ENCODE measurements at regions not wholly inside any gene's neighbourhood (a gene's known extent, or its start where the extent isn't known, plus 50 kb on each side); places are given as distances from the start of the nearest gene placed in this dataset.
"Not testable (repeated sequence)": the region's sequence is repeated elsewhere in the genome, so short reads cannot be mapped to it uniquely, and the experiment has no call there.

GRCh38 chr2:111482987-111483679 lies 362.4 kb downstream of the BCL2L11 start:
- not testable (repeated sequence) for H3K9me3 ChIP-seq (ENCODE audit: control insufficient read depth in 2 of 2, insufficient read depth in 1 of 2, low read length in 1 of 2)

GRCh38 chr2:111484097-111484496 lies 363.4 kb downstream of the BCL2L11 start:
- not testable (repeated sequence) for H3K27me3 ChIP-seq (ENCODE audit: control insufficient read depth in 2 of 2, insufficient read depth in 1 of 2, low read length in 1 of 2); H3K4me3 ChIP-seq (ENCODE audit: low read length in 2 of 2); H3K9me3 ChIP-seq (ENCODE audit: control insufficient read depth in 2 of 2, insufficient read depth in 1 of 2, low read length in 1 of 2); DNase-seq (ENCODE audit: low read depth in 6 of 9, low spot score in 9 of 9); H3K36me3 ChIP-seq (ENCODE audit: control insufficient read depth in 2 of 2, insufficient read depth in 2 of 2, low read length in 1 of 2); H3K27ac ChIP-seq (ENCODE audit: low read depth in 1 of 2, low read length in 1 of 2)
- WGBS, result 79% methylated on average over 1 of the region's 3 CpGs
- H3K4me1 ChIP-seq (ENCODE audit: control insufficient read depth in 2 of 2, insufficient read depth in 2 of 2, low read length in 2 of 2), result peaks cover 2 to 28% of the 10 kb centered on the region in 2 donors

More at GRCh38 chr2:111482987-111483679, 362.4 kb downstream of the BCL2L11 start:
- H3K27me3 ChIP-seq (ENCODE audit: control insufficient read depth in 2 of 2, insufficient read depth in 1 of 2, low read length in 1 of 2); DNase-seq (ENCODE audit: low read depth in 6 of 9, low spot score in 9 of 9); H3K27ac ChIP-seq (ENCODE audit: low read depth in 1 of 2, low read length in 1 of 2); H3K36me3 ChIP-seq (ENCODE audit: control insufficient read depth in 2 of 2, insufficient read depth in 2 of 2, low read length in 1 of 2); H3K4me3 ChIP-seq (ENCODE audit: low read length in 2 of 2): not testable (repeated sequence)
- WGBS, result 89% methylated on average over 5 of the region's 8 CpGs
- H3K4me1 ChIP-seq (ENCODE audit: control insufficient read depth in 2 of 2, insufficient read depth in 2 of 2, low read length in 2 of 2), result peaks cover 2 to 31% of the 10 kb centered on the region in 2 donors

- not testable (repeated sequence) for H3K27ac ChIP-seq (ENCODE audit: low read depth in 1 of 2, low read length in 1 of 2); H3K4me3 ChIP-seq (ENCODE audit: low read length in 2 of 2); H3K9me3 ChIP-seq (ENCODE audit: control insufficient read depth in 2 of 2, insufficient read depth in 1 of 2, low read length in 1 of 2); H3K27me3 ChIP-seq (ENCODE audit: control insufficient read depth in 2 of 2, insufficient read depth in 1 of 2, low read length in 1 of 2); H3K36me3 ChIP-seq (ENCODE audit: control insufficient read depth in 2 of 2, insufficient read depth in 2 of 2, low read length in 1 of 2); DNase-seq (ENCODE audit: low read depth in 6 of 9, low spot score in 9 of 9)
- 89% methylated on average over 1 of the region's 1 CpG for WGBS
- H3K4me1 ChIP-seq (ENCODE audit: control insufficient read depth in 2 of 2, insufficient read depth in 2 of 2, low read length in 2 of 2), result peaks cover 2 to 15% of the 10 kb centered on the region in 2 donors
Observed at GRCh38 chr2:111485895-111486294, 365.2 kb downstream of the BCL2L11 start.

GRCh38 chr2:111488451-111488850 lies 367.7 kb downstream of the BCL2L11 start:
- H3K9me3 ChIP-seq (ENCODE audit: control insufficient read depth in 2 of 2, insufficient read depth in 1 of 2, low read length in 1 of 2); H3K4me1 ChIP-seq (ENCODE audit: control insufficient read depth in 2 of 2, insufficient read depth in 2 of 2, low read length in 2 of 2); DNase-seq (ENCODE audit: low read depth in 6 of 9, low spot score in 9 of 9); H3K4me3 ChIP-seq (ENCODE audit: low read length in 2 of 2); H3K27me3 ChIP-seq (ENCODE audit: control insufficient read depth in 2 of 2, insufficient read depth in 1 of 2, low read length in 1 of 2); H3K27ac ChIP-seq (ENCODE audit: low read depth in 1 of 2, low read length in 1 of 2); H3K36me3 ChIP-seq (ENCODE audit: control insufficient read depth in 2 of 2, insufficient read depth in 2 of 2, low read length in 1 of 2): not testable (repeated sequence)
- 99% methylated on average over 4 of the region's 4 CpGs for WGBS

GRCh38 chr2:111489460-111489859 lies 368.7 kb downstream of the BCL2L11 start:
- not testable (repeated sequence) for H3K4me1 ChIP-seq (ENCODE audit: control insufficient read depth in 2 of 2, insufficient read depth in 2 of 2, low read length in 2 of 2); H3K9me3 ChIP-seq (ENCODE audit: control insufficient read depth in 2 of 2, insufficient read depth in 1 of 2, low read length in 1 of 2); DNase-seq (ENCODE audit: low read depth in 6 of 9, low spot score in 9 of 9); H3K4me3 ChIP-seq (ENCODE audit: low read length in 2 of 2); H3K36me3 ChIP-seq (ENCODE audit: control insufficient read depth in 2 of 2, insufficient read depth in 2 of 2, low read length in 1 of 2); H3K27ac ChIP-seq (ENCODE audit: low read depth in 1 of 2, low read length in 1 of 2); H3K27me3 ChIP-seq (ENCODE audit: control insufficient read depth in 2 of 2, insufficient read depth in 1 of 2, low read length in 1 of 2)
- no CpG with 5 or more reads among the region's 1 CpG for WGBS

- H3K27ac ChIP-seq (ENCODE audit: low read depth in 1 of 2, low read length in 1 of 2), result not testable (repeated sequence)
- WGBS, result no CpG with 5 or more reads among the region's 3 CpGs
Observed at GRCh38 chr2:111491181-111491580, 370.5 kb downstream of the BCL2L11 start.

GRCh38 chr2:111491614-111492013 lies 370.9 kb downstream of the BCL2L11 start:
- WGBS, result 97% methylated on average over 3 of the region's 4 CpGs
- not testable (repeated sequence) for H3K36me3 ChIP-seq (ENCODE audit: control insufficient read depth in 2 of 2, insufficient read depth in 2 of 2, low read length in 1 of 2); H3K4me1 ChIP-seq (ENCODE audit: control insufficient read depth in 2 of 2, insufficient read depth in 2 of 2, low read length in 2 of 2); H3K4me3 ChIP-seq (ENCODE audit: low read length in 2 of 2); H3K27me3 ChIP-seq (ENCODE audit: control insufficient read depth in 2 of 2, insufficient read depth in 1 of 2, low read length in 1 of 2); H3K27ac ChIP-seq (ENCODE audit: low read depth in 1 of 2, low read length in 1 of 2); DNase-seq (ENCODE audit: low read depth in 6 of 9, low spot score in 9 of 9); H3K9me3 ChIP-seq (ENCODE audit: control insufficient read depth in 2 of 2, insufficient read depth in 1 of 2, low read length in 1 of 2)

More at GRCh38 chr2:111491181-111491580, 370.5 kb downstream of the BCL2L11 start:
- not testable (repeated sequence) for H3K4me1 ChIP-seq (ENCODE audit: control insufficient read depth in 2 of 2, insufficient read depth in 2 of 2, low read length in 2 of 2); H3K4me3 ChIP-seq (ENCODE audit: low read length in 2 of 2); DNase-seq (ENCODE audit: low read depth in 6 of 9, low spot score in 9 of 9); H3K9me3 ChIP-seq (ENCODE audit: control insufficient read depth in 2 of 2, insufficient read depth in 1 of 2, low read length in 1 of 2); H3K27me3 ChIP-seq (ENCODE audit: control insufficient read depth in 2 of 2, insufficient read depth in 1 of 2, low read length in 1 of 2); H3K36me3 ChIP-seq (ENCODE audit: control insufficient read depth in 2 of 2, insufficient read depth in 2 of 2, low read length in 1 of 2)

GRCh38 chr2:111492995-111493719 lies 372.4 kb downstream of the BCL2L11 start:
- not testable (repeated sequence) for H3K27ac ChIP-seq (ENCODE audit: low read depth in 1 of 2, low read length in 1 of 2)

GRCh38 chr2:111493720-111494078 lies 373.0 kb downstream of the BCL2L11 start:
- H3K27me3 ChIP-seq (ENCODE audit: control insufficient read depth in 2 of 2, insufficient read depth in 1 of 2, low read length in 1 of 2); DNase-seq (ENCODE audit: low read depth in 6 of 9, low spot score in 9 of 9); H3K4me1 ChIP-seq (ENCODE audit: control insufficient read depth in 2 of 2, insufficient read depth in 2 of 2, low read length in 2 of 2); H3K36me3 ChIP-seq (ENCODE audit: control insufficient read depth in 2 of 2, insufficient read depth in 2 of 2, low read length in 1 of 2); H3K4me3 ChIP-seq (ENCODE audit: low read length in 2 of 2); H3K9me3 ChIP-seq (ENCODE audit: control insufficient read depth in 2 of 2, insufficient read depth in 1 of 2, low read length in 1 of 2): not testable (repeated sequence)
- H3K27ac ChIP-seq (ENCODE audit: low read depth in 1 of 2, low read length in 1 of 2), result peak overlapping the region in 1 of 2 donors; percentile 31
- WGBS, result 2% methylated on average over 5 of the region's 5 CpGs

More at GRCh38 chr2:111492995-111493719, 372.4 kb downstream of the BCL2L11 start:
- H3K9me3 ChIP-seq (ENCODE audit: control insufficient read depth in 2 of 2, insufficient read depth in 1 of 2, low read length in 1 of 2); H3K4me3 ChIP-seq (ENCODE audit: low read length in 2 of 2); H3K27me3 ChIP-seq (ENCODE audit: control insufficient read depth in 2 of 2, insufficient read depth in 1 of 2, low read length in 1 of 2); DNase-seq (ENCODE audit: low read depth in 6 of 9, low spot score in 9 of 9); H3K4me1 ChIP-seq (ENCODE audit: control insufficient read depth in 2 of 2, insufficient read depth in 2 of 2, low read length in 2 of 2); H3K36me3 ChIP-seq (ENCODE audit: control insufficient read depth in 2 of 2, insufficient read depth in 2 of 2, low read length in 1 of 2): not testable (repeated sequence)
- WGBS, result 91% methylated on average over 8 of the region's 20 CpGs

Measured in thymus (tissue), 11 donors.